Stomach smooth muscle (tissue), 2 donors: ENCODE measurements at regions not wholly inside any gene's neighbourhood (a gene's known extent, or its start where the extent isn't known, plus 50 kb on each side); places are given as distances from the start of the nearest gene placed in this dataset.
"Not testable (repeated sequence)": the region's sequence is repeated elsewhere in the genome, so short reads cannot be mapped to it uniquely, and the experiment has no call there.

ENCODE experiments used
- H3K27ac ChIP-seq: one replicate; pipeline ENCODE4 v1.7.0; 2013; ENCODE audit warnings: mild to moderate bottlenecking, low read length, inconsistent platforms
- H3K27me3 ChIP-seq, 2 donors: one replicate each; pipeline ENCODE4 v1.7.0; 2013; ENCODE audit warnings: low read length in 2 of 2; ENCODE audit not compliant: insufficient read depth in 2 of 2, control insufficient read depth in 1 of 2
- H3K36me3 ChIP-seq, 2 donors: one replicate each; pipeline ENCODE4 v1.7.0; 2013; ENCODE audit warnings: low read length in 2 of 2; ENCODE audit not compliant: control insufficient read depth in 2 of 2, insufficient read depth in 2 of 2
- H3K4me1 ChIP-seq: one replicate; pipeline ENCODE4 v1.7.0; 2013; ENCODE audit warnings: low read length; ENCODE audit not compliant: control insufficient read depth, insufficient read depth
- H3K4me3 ChIP-seq, 2 donors: one replicate each; pipeline ENCODE4 v1.7.0; 2013; ENCODE audit warnings: low read length in 2 of 2
- H3K9ac ChIP-seq, 2 donors: one replicate each; pipeline ENCODE4 v1.7.0; 2013; ENCODE audit warnings: low read length in 2 of 2, mild to moderate bottlenecking in 1 of 2
- H3K9me3 ChIP-seq, 2 donors: one replicate each; pipeline ENCODE4 v1.7.0; 2013; ENCODE audit warnings: low read length in 2 of 2; ENCODE audit not compliant: control insufficient read depth in 2 of 2
- donor health status: healthy.
- donor health status: Pancreatic carcinoma.

DNA sequence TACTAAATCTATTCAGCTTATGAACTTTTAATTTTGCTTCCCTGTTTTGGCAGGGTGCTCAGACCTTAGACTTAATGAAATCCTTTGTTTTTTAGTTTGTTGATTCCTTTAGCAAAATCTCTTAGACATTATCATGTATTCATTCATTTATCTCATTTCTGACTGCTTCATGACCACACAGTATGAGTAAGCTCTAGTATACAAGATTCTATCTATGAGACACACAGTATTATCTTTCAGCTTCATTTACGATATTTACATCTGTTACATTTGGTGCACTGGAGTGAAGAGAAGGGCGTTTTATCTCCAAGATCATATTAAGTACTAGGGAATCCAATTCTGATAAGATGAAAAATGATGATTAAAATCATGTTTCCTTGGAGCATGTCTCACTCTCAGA is 448.1 kb upstream of the CA10 start:
- H3K9me3 ChIP-seq: no peaks in the 10 kb centered on the region

DNA sequence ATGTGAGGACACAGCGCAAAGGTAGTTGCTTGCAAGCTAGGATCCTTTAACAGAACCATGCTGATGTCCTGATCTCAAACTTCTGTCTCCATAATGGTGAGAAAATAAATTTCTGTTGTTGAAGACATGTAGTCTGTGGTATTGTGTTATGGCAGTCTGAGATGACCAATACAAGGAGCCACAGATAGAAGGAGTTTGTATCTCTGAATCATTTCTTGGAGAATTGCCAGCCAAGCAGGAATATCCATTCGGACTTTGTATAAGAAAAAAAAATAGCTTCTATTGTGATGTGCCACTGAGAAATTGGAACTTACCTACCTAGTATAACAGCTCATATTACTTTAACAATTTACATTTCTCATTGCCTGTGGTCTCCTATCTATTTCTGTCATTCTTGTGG is 447.6 kb upstream of the CA10 start:
- H3K27me3 ChIP-seq: no peaks in the 10 kb centered on the region
- no peak overlapping the region for H3K27ac ChIP-seq
- H3K4me3 ChIP-seq: no peak overlapping the region
- H3K9me3 ChIP-seq: no peaks in the 10 kb centered on the region
- no peak overlapping the region for H3K9ac ChIP-seq
- no peaks in the 10 kb centered on the region for H3K36me3 ChIP-seq
- no peaks in the 10 kb centered on the region for H3K4me1 ChIP-seq

More for the DNA sequence above, 448.1 kb upstream of the CA10 start:
- no peaks in the 10 kb centered on the region for H3K4me1 ChIP-seq
- no peak overlapping the region for H3K27ac ChIP-seq
- H3K4me3 ChIP-seq: no peak overlapping the region
- no peaks in the 10 kb centered on the region for H3K36me3 ChIP-seq
- H3K9ac ChIP-seq: no peak overlapping the region
- H3K27me3 ChIP-seq: no peaks in the 10 kb centered on the region

- no peaks in the 10 kb centered on the region for H3K9me3 ChIP-seq
- no peak overlapping the region for H3K27ac ChIP-seq
- no peaks in the 10 kb centered on the region for H3K36me3 ChIP-seq
- H3K9ac ChIP-seq: no peak overlapping the region
- no peaks in the 10 kb centered on the region for H3K27me3 ChIP-seq
- H3K4me3 ChIP-seq: no peak overlapping the region
- no peaks in the 10 kb centered on the region for H3K4me1 ChIP-seq
These were observed 445.6 kb upstream of the CA10 start for GRCh38 chr17:52604105-52604504.

- not testable (repeated sequence) for H3K9me3 ChIP-seq, H3K9ac ChIP-seq, H3K27me3 ChIP-seq, H3K27ac ChIP-seq, H3K36me3 ChIP-seq, H3K4me1 ChIP-seq, H3K4me3 ChIP-seq
These were observed 439.1 kb upstream of the CA10 start for GRCh38 chr17:52597452-52598215.

- H3K27ac ChIP-seq: no peak overlapping the region
- H3K27me3 ChIP-seq: no peaks in the 10 kb centered on the region
- no peak overlapping the region for H3K4me3 ChIP-seq
- no peaks in the 10 kb centered on the region for H3K9me3 ChIP-seq
- H3K36me3 ChIP-seq: no peaks in the 10 kb centered on the region
- no peak overlapping the region for H3K9ac ChIP-seq
- H3K4me1 ChIP-seq: no peaks in the 10 kb centered on the region
These were observed 436.0 kb upstream of the CA10 start for GRCh38 chr17:52594516-52594915.

DNA sequence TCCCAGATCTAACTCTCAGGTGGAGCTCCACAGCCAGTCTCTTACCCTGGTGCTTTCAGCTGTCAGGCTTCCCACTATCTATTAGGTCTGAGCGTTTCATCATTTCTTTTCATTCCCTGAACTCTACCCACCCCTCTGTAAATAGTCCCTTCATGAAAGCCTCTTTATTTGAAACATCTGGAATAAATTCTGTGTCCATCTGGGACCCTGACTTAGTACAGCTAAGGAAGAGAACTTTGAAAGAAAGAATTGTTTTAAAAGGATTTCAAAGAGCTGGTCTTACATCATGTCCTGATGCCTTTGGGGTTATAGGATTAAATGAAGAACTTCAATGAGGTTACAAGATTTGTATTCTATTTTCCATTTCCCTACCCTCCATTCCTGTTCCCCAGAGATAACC is 388.5 kb upstream of the CA10 start:
- peaks cover 0 to 2% of the 10 kb centered on the region in 2 donors for H3K9me3 ChIP-seq
- H3K27me3 ChIP-seq: no peaks in the 10 kb centered on the region
- H3K4me3 ChIP-seq: no peak overlapping the region
- no peak overlapping the region for H3K27ac ChIP-seq
- H3K4me1 ChIP-seq: no peaks in the 10 kb centered on the region
- H3K36me3 ChIP-seq: no peaks in the 10 kb centered on the region
- H3K9ac ChIP-seq: no peak overlapping the region

- Histone ChIP-seq H3K4me3 (no peak overlapping the region), H3K9me3 (peaks cover 0 to 2% of the 10 kb centered on the region in 2 donors), H3K27me3 (no peaks in the 10 kb centered on the region), H3K36me3 (no peaks in the 10 kb centered on the region), H3K9ac (no peak overlapping the region), H3K4me1 (no peaks in the 10 kb centered on the region), H3K27ac (no peak overlapping the region)
These were observed 388.0 kb upstream of the CA10 start for GRCh38 chr17:52546493-52546892.

DNA sequence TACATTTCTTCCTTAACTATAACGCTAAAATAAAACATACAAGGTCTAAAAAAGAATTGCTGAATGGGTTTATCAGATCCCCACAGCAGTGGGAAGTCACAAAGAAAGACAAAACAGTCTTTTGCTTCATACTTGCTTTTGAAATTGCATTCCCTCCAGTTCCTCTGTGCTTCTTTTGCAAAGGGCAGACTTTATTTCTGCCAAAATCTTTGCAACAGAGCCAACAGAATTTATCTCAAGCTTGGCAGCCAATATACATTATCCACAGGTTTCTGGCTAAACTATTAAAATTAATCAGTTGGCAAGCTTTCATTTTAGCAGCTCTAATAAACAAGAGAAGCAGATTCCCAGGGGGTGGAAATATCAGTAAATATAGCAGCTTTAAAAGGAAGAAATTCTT is 378.9 kb upstream of the CA10 start:
- H3K4me1 ChIP-seq: no peaks in the 10 kb centered on the region
- H3K27me3 ChIP-seq: no peaks in the 10 kb centered on the region
- no peak overlapping the region for H3K27ac ChIP-seq
- H3K4me3 ChIP-seq: no peak overlapping the region
- H3K9me3 ChIP-seq: no peaks in the 10 kb centered on the region
- H3K36me3 ChIP-seq: no peaks in the 10 kb centered on the region
- no peak overlapping the region for H3K9ac ChIP-seq

DNA sequence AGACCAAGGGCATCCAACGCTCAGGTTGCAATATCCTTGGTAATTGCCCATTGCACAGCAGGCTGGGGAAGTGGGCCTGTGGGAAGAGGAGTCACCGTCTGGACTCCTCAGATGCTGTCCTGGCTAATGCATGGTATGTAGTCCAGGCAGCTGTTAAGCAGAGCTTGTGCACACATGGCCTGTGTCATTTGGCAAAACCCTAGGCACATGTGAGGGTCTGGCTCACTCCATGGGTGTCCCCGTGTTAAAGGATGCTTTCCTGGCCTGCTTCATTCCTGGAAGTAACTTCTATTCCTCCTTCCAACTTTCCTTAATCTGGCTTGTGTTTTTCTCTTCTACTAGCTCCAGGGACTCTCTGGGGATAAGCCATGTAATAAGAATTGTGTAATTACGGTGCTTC is 378.0 kb upstream of the CA10 start:
- no peak overlapping the region for H3K27ac ChIP-seq
- H3K36me3 ChIP-seq: no peaks in the 10 kb centered on the region
- H3K9me3 ChIP-seq: no peaks in the 10 kb centered on the region
- no peaks in the 10 kb centered on the region for H3K4me1 ChIP-seq
- no peak overlapping the region for H3K9ac ChIP-seq
- no peak overlapping the region for H3K4me3 ChIP-seq
- no peaks in the 10 kb centered on the region for H3K27me3 ChIP-seq

DNA sequence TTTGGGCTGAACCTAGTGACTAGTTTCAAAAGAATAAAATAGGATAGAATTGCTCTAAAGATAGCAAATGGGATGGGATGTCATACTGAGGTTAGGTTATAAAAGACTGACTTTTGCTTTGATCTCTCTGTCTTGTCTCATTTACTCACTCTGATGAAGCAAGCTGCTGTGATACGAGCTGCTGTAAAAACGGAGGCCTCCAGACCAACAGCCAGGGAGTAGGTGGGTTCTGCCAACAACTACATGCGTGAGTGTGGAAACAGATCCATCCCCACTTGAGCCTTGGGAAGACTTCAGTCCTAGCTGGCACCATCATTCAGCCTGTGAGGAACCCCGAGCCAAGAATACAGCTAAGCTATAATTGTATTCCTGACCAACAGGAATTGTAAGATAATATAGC is 373.9 kb upstream of the CA10 start:
- no peak overlapping the region for H3K27ac ChIP-seq
- no peak overlapping the region for H3K4me3 ChIP-seq
- H3K9me3 ChIP-seq: no peaks in the 10 kb centered on the region
- H3K9ac ChIP-seq: no peak overlapping the region
- no peaks in the 10 kb centered on the region for H3K27me3 ChIP-seq
- no peaks in the 10 kb centered on the region for H3K36me3 ChIP-seq
- H3K4me1 ChIP-seq: no peaks in the 10 kb centered on the region

DNA sequence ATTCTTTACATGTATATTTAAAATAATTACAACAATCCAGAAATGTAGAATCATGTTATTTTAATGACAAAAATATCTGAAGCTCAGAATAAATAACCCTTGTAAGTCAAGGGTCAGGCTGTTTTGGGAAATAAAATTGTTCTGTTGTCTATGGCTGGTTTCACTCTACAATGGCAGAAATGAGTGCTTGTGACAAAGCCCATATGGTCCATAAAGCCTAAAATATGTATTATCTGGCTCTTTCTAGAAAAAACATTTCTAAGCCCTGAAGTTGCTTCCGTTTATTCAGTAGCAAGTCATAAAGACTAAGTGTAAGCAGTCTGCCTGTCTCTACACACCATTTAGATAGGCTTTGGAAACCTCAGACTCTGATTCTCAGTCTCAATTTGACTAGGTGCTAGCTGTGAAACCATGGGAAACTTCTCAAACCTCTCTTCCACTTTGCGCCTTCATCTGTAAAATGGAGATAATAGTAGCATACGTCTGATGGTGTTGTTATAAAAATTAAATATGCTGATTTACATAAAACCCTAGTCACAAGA is 365.7 kb upstream of the CA10 start:
- Histone ChIP-seq H3K4me3 (no peak overlapping the region), H3K9ac (no peak overlapping the region), H3K9me3 (peaks cover 0 to 6% of the 10 kb centered on the region in 2 donors), H3K36me3 (no peaks in the 10 kb centered on the region), H3K27ac (no peak overlapping the region), H3K27me3 (no peaks in the 10 kb centered on the region), H3K4me1 (no peaks in the 10 kb centered on the region)
